ENCODE measurements at regions not wholly inside any gene's neighbourhood (a gene's known extent, or its start where the extent isn't known, plus 50 kb on each side); places are given as distances from the start of the nearest gene placed in this dataset.
"Not testable (repeated sequence)": the region's sequence is repeated elsewhere in the genome, so short reads cannot be mapped to it uniquely, and the experiment has no call there.

DNA sequence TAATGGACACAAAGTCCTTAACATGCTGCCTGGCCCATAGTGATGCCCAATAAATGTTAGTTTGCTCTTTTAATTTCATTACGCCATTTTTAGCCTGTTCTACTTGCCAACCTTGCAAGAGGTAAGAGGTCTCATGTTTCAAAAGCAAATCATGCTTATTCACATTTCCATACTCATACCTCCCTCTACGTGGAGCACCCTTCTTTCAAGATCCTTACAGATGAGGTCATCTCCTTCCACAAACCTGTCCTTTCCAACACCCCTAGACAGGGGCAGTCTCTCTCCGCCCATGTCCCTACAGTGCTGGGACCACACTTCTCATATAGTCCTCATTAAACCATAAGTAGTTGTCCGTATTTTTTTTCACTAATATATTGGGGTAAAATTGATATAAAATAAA is 271.3 kb downstream of the FGFR2 start:
- no peak for TF ChIP-seq NFRKB (IDR thresholded peaks at IDR 0.05)
- no peak for TF ChIP-seq LEF1 (IDR thresholded peaks at IDR 0.05; ENCODE audit: borderline replicate concordance)
- no peak for TF ChIP-seq ELF4 (IDR thresholded peaks at IDR 0.05)
- DNase-seq (ENCODE audit: extremely low spot score): no peak
- ChIA-PET CTCF (no interaction called here), POLR2A (no interaction called here)

DNA sequence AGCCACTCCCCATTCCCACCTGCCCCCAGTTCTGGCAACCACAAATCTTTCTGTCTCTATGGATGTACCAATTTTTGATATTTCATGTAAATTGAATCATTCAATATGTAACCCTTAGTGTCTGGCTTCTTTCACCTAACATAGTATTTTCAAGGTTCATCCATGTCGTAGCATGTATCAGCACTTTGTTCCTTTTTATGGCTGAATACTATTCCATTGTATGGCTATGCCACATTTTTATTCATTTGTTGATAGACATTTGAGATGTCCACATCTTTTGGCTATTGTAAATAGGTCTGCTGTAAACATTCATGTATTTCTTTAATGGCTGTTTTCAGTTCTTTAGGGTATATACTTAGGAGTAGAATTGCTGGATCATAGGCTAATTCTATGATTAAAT is 270.5 kb downstream of the FGFR2 start:
- no peak for DNase-seq (ENCODE audit: extremely low spot score)
- ChIA-PET POLR2A (no interaction called here), CTCF (no interaction called here)
- TF ChIP-seq SP1 (IDR thresholded peaks at IDR 0.05) (no peak), FOXM1 (IDR thresholded peaks at IDR 0.05; ENCODE audit: borderline replicate concordance) (no peak), TARDBP (IDR thresholded peaks at IDR 0.05) (no peak), ZNF384 (IDR thresholded peaks at IDR 0.05) (no peak), L3MBTL2 (conservative IDR thresholded peaks at IDR 0.05) (no peak)

DNA sequence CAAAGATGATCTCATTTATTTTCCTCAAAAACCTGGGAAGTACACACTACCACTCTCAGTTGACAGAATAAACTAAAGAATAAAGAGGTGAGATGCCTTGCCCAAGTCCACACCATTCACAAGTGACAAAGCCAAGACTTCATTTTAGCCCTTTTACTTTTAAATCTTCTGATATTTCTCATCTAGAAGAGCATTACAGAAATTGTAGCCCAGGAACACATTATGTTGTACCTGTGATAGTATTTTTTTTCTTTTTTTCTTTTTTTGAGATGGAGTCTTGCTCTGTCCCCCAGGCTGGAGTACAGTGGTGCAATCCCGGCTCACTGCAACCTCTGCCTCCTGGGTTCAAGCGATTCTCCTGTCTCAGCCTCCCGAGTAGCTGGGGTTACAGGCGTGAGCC is 268.6 kb downstream of the FGFR2 start:
- POLR2A ChIA-PET; CTCF ChIA-PET; DNase-seq (ENCODE audit: extremely low spot score): not testable (repeated sequence)

DNA sequence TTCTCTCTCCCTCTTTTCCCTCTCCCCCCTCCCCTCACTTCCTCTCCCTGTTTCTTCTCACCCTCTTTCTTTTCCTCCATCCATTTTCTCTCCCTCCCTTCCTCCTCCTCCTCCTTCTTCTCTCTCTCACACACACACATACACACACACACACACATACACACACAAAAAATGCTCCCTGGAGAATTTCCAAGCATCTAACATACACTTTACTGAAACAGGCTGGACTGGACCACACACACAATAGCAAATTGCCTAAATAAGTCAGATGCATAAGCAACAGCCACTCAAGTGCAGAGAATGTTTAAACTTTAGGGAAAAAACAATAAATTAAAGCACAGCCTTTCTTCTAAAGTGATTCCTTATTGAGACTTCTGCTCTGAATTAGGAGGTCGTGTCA is 267.7 kb downstream of the FGFR2 start:
- TF ChIP-seq HDGF (IDR thresholded peaks at IDR 0.05; ENCODE audit: borderline replicate concordance): no peak
- no peak for TF ChIP-seq FOXA1 (IDR thresholded peaks at IDR 0.05)
- TF ChIP-seq FOXK2 (IDR thresholded peaks at IDR 0.05): no peak
- TF ChIP-seq SUZ12 (IDR thresholded peaks at IDR 0.05): no peak
- TF ChIP-seq LEF1 (IDR thresholded peaks at IDR 0.05; ENCODE audit: borderline replicate concordance): no peak
- TF ChIP-seq CTBP1 (IDR thresholded peaks at IDR 0.05; ENCODE audit: borderline replicate concordance): no peak
- no peak for TF ChIP-seq BHLHE40 (IDR thresholded peaks at IDR 0.05; ENCODE audit: borderline replicate concordance)
- TF ChIP-seq ARNT (IDR thresholded peaks at IDR 0.05): no peak
- no peak for TF ChIP-seq L3MBTL2 (conservative IDR thresholded peaks at IDR 0.05)
- no peak for TF ChIP-seq NFRKB (IDR thresholded peaks at IDR 0.05)
- no peak for TF ChIP-seq ELF4 (IDR thresholded peaks at IDR 0.05)
- no peak for TF ChIP-seq FOXM1 (IDR thresholded peaks at IDR 0.05; ENCODE audit: borderline replicate concordance)
- no peak for TF ChIP-seq TARDBP (IDR thresholded peaks at IDR 0.05)
- no peak for TF ChIP-seq ZNF384 (IDR thresholded peaks at IDR 0.05)
- ChIA-PET CTCF (no interaction called here), POLR2A (no interaction called here)
- DNase-seq (ENCODE audit: extremely low spot score): no peak

DNA sequence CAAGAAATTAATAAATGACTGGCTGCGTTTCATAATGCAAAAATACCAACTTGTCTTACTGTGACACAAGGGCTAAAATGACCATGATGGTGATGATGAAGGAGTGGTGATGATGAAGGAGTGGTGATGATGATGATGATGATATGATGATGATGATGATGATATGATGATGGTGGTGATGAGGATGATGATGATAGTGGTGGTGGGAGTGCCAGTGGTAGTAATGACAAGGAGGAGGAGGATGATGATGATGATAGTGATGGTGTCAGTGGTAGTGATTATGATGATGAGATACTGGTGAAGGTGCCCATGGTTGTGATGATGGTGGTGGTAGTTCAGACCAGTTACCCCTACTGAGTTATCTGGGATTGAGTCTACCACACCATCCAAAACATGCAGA is 265.9 kb downstream of the FGFR2 start:
- no peak for DNase-seq (ENCODE audit: extremely low spot score)
- CTCF ChIA-PET: interaction anchor here (0.7 kb wide), 1 partner anchor 331 kb away, joined by 3 read pairs; no protein-coding TSS in a partner anchor
- POLR2A ChIA-PET: no interaction called here
- TF ChIP-seq FOXK2 (IDR thresholded peaks at IDR 0.05): no peak
- TF ChIP-seq ELF4 (IDR thresholded peaks at IDR 0.05): no peak
- no peak for TF ChIP-seq ARNT (IDR thresholded peaks at IDR 0.05)
- TF ChIP-seq HDGF (IDR thresholded peaks at IDR 0.05; ENCODE audit: borderline replicate concordance): no peak
- no peak for TF ChIP-seq SP1 (IDR thresholded peaks at IDR 0.05)
- TF ChIP-seq LEF1 (IDR thresholded peaks at IDR 0.05; ENCODE audit: borderline replicate concordance): no peak
- TF ChIP-seq, protein P1, sequence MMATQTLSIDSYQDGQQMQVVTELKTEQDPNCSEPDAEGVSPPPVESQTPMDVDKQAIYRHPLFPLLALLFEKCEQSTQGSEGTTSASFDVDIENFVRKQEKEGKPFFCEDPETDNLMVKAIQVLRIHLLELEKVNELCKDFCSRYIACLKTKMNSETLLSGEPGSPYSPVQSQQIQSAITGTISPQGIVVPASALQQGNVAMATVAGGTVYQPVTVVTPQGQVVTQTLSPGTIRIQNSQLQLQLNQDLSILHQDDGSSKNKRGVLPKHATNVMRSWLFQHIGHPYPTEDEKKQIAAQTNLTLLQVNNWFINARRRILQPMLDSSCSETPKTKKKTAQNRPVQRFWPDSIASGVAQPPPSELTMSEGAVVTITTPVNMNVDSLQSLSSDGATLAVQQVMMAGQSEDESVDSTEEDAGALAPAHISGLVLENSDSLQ (IDR thresholded peaks at IDR 0.05): no peak
- TF ChIP-seq FOXM1 (IDR thresholded peaks at IDR 0.05; ENCODE audit: borderline replicate concordance): no peak
- TF ChIP-seq BHLHE40 (IDR thresholded peaks at IDR 0.05; ENCODE audit: borderline replicate concordance): no peak
- TF ChIP-seq L3MBTL2 (conservative IDR thresholded peaks at IDR 0.05): no peak
- no peak for TF ChIP-seq NFRKB (IDR thresholded peaks at IDR 0.05)
- TF ChIP-seq FOXA1 (IDR thresholded peaks at IDR 0.05): no peak
- TF ChIP-seq ZNF384 (IDR thresholded peaks at IDR 0.05): no peak
- no peak for TF ChIP-seq CTBP1 (IDR thresholded peaks at IDR 0.05; ENCODE audit: borderline replicate concordance)
- no peak for TF ChIP-seq SUZ12 (IDR thresholded peaks at IDR 0.05)
- TF ChIP-seq TARDBP (IDR thresholded peaks at IDR 0.05): no peak

DNA sequence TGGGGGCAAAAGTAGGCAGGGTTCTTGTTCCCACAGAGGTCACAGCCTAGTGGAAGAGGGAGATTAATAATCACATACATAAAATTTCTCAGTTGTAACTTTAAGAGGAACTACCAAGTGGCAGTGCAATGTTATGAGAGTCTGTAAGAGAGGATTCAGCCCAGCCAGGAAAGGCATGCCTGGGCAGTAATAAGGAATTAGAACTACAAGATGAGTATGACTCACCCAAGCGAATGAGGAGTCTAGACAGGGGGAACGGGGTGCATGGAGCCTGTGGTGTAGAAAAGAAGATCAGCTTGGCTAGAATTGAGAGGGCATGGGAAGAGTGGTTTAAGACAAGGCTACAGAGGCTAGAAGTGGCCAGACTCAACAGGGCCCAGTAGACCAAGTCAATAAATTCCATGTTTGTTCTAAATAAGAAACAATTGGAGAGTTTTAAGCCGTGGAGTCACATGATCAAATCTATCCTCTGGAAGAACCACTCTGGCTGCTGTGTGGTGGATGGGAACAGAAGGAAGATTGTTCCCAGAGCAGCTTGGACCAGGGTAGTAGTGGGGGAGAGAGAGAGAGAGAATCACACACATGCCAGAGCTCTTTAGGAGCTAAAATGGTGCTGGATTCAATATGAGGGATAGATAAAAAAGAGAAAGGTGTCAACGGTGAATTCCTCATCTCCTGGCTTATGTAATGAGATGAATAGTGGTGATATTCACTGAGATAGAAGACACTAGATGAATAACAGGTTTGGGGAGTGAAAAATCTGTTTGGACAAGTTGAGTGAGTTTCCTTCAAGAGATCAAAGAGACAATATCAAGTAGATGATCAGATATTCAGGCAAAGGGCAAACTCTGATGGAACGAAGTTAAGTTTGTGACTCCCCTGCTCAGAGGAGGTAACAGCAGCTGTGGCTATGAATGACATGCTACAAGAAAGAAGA is 265.1 kb downstream of the FGFR2 start:
- no peak for DNase-seq (ENCODE audit: extremely low spot score)
- ChIA-PET CTCF (interaction anchor here (0.7 kb wide), 1 partner anchor 330 kb away, joined by 3 read pairs; no protein-coding TSS in a partner anchor), POLR2A (no interaction called here)
- TF ChIP-seq LEF1 (IDR thresholded peaks at IDR 0.05; ENCODE audit: borderline replicate concordance) (no peak), FOXK2 (IDR thresholded peaks at IDR 0.05) (no peak), FOXA1 (IDR thresholded peaks at IDR 0.05) (no peak), CTBP1 (IDR thresholded peaks at IDR 0.05; ENCODE audit: borderline replicate concordance) (no peak), BHLHE40 (IDR thresholded peaks at IDR 0.05; ENCODE audit: borderline replicate concordance) (no peak)

DNA sequence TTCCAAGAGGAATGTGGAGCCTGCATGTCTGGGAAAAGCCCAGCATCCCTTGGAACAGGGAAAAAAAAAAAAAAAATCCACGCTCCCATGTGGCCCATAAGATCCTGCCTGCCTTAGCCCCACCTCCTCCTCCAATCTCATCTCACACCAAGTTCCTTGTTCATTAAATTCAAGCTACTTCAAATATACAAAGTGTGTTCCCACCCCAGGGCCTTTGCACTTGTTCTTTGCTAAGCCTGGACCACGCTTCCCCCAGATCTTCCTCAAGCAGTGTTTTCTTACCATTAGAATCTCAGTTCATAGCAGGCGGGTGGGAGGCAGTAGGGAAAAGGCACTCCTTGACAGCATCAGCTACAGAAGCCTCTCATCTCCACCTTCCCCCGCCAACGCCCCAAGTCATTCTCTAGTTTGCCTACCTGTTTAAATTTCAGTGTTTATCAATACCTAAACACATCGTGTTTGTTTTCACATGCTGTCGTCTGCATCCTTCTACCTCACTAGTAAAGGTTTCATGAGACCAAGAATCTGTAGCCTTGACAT is 262.8 kb downstream of the FGFR2 start:
- ChIA-PET CTCF (no interaction called here), POLR2A (no interaction called here)
- TF ChIP-seq ZNF384 (IDR thresholded peaks at IDR 0.05) (peak; percentile 27; the same call in 1 of the 2 replicates), FOXA1 (IDR thresholded peaks at IDR 0.05) (no peak)
- no peak for DNase-seq (ENCODE audit: extremely low spot score)

DNA sequence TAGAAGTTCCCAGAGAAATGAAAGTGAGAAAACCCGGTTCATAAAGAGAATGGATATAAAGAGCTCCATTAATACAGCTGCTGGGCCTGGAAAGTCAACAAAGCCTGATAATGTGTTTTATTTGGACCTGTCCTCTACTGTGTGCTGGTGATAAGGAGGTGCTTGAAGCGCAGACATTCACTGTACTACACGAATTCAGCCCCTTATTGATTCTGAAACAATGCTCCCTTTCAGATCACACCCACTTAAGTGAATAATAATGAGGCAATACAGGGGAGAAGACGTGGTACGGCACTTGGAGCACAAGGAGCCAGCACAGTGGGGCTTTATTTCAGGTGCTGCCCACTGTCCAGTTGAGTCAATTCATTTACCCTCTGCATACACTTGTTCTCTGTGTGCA is 260.8 kb downstream of the FGFR2 start:
- ChIA-PET POLR2A (no interaction called here), CTCF (no interaction called here)
- no peak for DNase-seq (ENCODE audit: extremely low spot score)
- TF ChIP-seq FOXA1 (IDR thresholded peaks at IDR 0.05) (no peak), SUZ12 (IDR thresholded peaks at IDR 0.05) (no peak), FOXM1 (IDR thresholded peaks at IDR 0.05; ENCODE audit: borderline replicate concordance) (no peak), BHLHE40 (IDR thresholded peaks at IDR 0.05; ENCODE audit: borderline replicate concordance) (no peak), ELF4 (IDR thresholded peaks at IDR 0.05) (no peak), FOXK2 (IDR thresholded peaks at IDR 0.05) (no peak), CTBP1 (IDR thresholded peaks at IDR 0.05; ENCODE audit: borderline replicate concordance) (no peak), HDGF (IDR thresholded peaks at IDR 0.05; ENCODE audit: borderline replicate concordance) (no peak), SP1 (IDR thresholded peaks at IDR 0.05) (no peak), TARDBP (IDR thresholded peaks at IDR 0.05) (no peak), NFRKB (IDR thresholded peaks at IDR 0.05) (no peak), ARNT (IDR thresholded peaks at IDR 0.05) (no peak), L3MBTL2 (conservative IDR thresholded peaks at IDR 0.05) (no peak), ZNF384 (IDR thresholded peaks at IDR 0.05) (no peak), LEF1 (IDR thresholded peaks at IDR 0.05; ENCODE audit: borderline replicate concordance) (no peak)
- TF ChIP-seq, protein P1 (IDR thresholded peaks at IDR 0.05): no peak

Measured in HEK293T (cell line).